ENCODE measurements at regions not wholly inside any gene's neighbourhood (a gene's known extent, or its start where the extent isn't known, plus 50 kb on each side); places are given as distances from the start of the nearest gene placed in this dataset.
"Not testable (repeated sequence)": the region's sequence is repeated elsewhere in the genome, so short reads cannot be mapped to it uniquely, and the experiment has no call there.

DNA sequence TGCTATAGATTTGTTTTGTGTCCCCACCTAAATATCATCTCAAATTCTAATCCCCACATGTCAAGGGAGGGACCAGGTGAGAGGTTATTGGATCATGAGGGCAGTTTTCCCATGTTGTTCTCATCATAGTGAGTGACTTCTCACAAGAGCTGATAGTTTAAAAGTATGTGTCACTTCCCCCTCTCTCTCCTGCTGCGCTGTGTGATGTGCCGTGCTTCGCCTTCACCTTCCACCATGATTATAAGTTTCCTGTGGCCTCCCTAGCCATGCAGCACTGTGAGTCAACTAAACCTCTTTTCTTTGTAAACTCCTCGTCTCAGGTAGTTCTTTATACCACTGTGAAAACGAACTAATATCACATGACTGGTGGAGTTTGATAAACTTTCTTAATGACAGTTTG, 814.8 kb downstream of the TMEM121 start:
- not testable (repeated sequence) for TF ChIP-seq YY1 (IDR thresholded peaks at IDR 0.05; ENCODE audit: insufficient read depth, insufficient read length); SUZ12 (IDR thresholded peaks at IDR 0.05; ENCODE audit: extremely low read depth, insufficient read depth, insufficient read length)

All from NT2/D1 (cell line).